ENCODE measurements at regions not wholly inside any gene's neighbourhood (a gene's known extent, or its start where the extent isn't known, plus 50 kb on each side); places are given as distances from the start of the nearest gene placed in this dataset.

DNA sequence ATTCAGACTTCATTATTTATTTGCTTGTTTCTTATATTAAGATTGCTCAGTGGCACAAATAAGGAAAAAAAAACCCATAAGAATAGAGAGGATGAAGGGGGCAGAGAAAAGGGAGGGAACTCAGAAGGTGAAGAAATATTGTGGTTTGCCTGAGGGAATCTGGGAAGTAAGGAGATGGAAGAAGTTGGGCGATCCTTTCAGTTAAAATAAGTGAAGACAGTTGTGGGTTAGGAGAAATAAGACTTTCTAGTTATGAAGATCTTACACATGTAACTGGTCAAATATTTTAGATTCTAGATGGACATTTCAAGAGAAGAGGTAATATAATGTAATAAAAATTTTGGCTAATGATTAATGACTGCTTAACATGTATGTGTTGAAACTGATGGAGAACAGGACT is 138.7 kb upstream of the LIMCH1 start:
- no TSS peak for BruUV-seq (replicated peaks)
- dilution Hi-C loops (cut with MboI; ENCODE audit: extremely low pct_ligation_motif_present, low sequenced_read_pairs): no loop called here
- H3K9ac ChIP-seq (replicated peaks; ENCODE audit: extremely low read depth, insufficient read depth, low read length): no peak overlapping the region
- no peaks in the 10 kb centered on the region for H3K36me3 ChIP-seq (ENCODE audit: control insufficient read depth in 2 of 2, extremely low read depth in 1 of 2, insufficient read depth in 2 of 2, low read length in 2 of 2)
- TF ChIP-seq POLR2A (IDR thresholded peaks at IDR 0.05; ENCODE audit: low read depth, low read length) (no peak), EZH2 (IDR thresholded peaks at IDR 0.05; ENCODE audit: borderline replicate concordance, low read depth, low read length, severe bottlenecking) (no peak), MYC (IDR thresholded peaks at IDR 0.05; ENCODE audit: low read depth, low read length) (no peak), MAX (IDR thresholded peaks at IDR 0.05; ENCODE audit: insufficient read depth, insufficient read length) (no peak)
- peaks cover 5 to 15% of the 10 kb centered on the region in 2 experiments for H3K27me3 ChIP-seq (ENCODE audit: control insufficient read depth in 2 of 2, insufficient read depth in 2 of 2, low read length in 2 of 2)
- intact Hi-C loops (cut with micrococcal nuclease): no loop called here
- FAIRE-seq: no peak
- H2AFZ ChIP-seq (ENCODE audit: low read depth, low read length): no peak overlapping the region
- no peak overlapping the region for H3K4me2 ChIP-seq (ENCODE audit: insufficient read depth, low read length)
- no peak for DNase-seq (ENCODE audit: low read depth, low spot score)
- H3K9me1 ChIP-seq (replicated peaks; ENCODE audit: control insufficient read depth, extremely low read depth, insufficient read depth, low read length): no peaks in the 10 kb centered on the region
- H3K79me2 ChIP-seq (ENCODE audit: control insufficient read depth, insufficient read depth, low read length): no peaks in the 10 kb centered on the region
- H3K4me1 ChIP-seq (ENCODE audit: control insufficient read depth, extremely low read depth, insufficient read depth, low read length): no peaks in the 10 kb centered on the region
- CTCF ChIA-PET: no interaction called here
- no peak overlapping the region for H3K4me3 ChIP-seq (replicated peaks in 1 of 3; ENCODE audit: insufficient read depth in 1 of 3, low read depth in 1 of 3, low read length in 3 of 3)
- no peak overlapping the region for H3K27ac ChIP-seq (ENCODE audit: insufficient read depth, low read depth, low read length)
- no peaks in the 10 kb centered on the region for H4K20me1 ChIP-seq (replicated peaks; ENCODE audit: control insufficient read depth, extremely low read depth, insufficient read depth, low read length)
- POLR2A ChIA-PET: no interaction called here
- no peaks in the 10 kb centered on the region for H3K9me3 ChIP-seq (replicated peaks; ENCODE audit: control insufficient read depth, insufficient read depth, low read length)

DNA sequence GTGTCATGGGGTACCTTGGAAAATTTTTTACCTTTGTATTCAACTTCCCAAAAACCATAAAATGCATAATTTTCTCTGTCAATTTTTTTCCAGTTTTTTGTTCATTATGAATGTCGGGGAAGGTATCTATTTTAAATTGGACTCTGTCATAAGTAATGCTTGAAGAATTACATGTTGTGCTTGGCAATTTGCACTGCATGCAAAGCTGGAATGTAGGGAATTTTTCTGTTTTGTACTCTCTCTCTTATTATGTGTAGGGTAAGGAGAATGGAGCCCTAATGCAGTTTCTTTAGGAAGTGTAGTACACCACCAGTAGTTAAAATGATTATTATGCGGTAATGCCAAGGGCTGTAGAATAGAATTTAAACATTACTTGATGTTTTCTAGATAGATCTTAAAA is 137.7 kb upstream of the LIMCH1 start:
- Histone ChIP-seq H2AFZ (ENCODE audit: low read depth, low read length) (no peak overlapping the region), H3K79me2 (ENCODE audit: control insufficient read depth, insufficient read depth, low read length) (no peaks in the 10 kb centered on the region), H3K9me1 (replicated peaks; ENCODE audit: control insufficient read depth, extremely low read depth, insufficient read depth, low read length) (no peaks in the 10 kb centered on the region), H3K4me2 (ENCODE audit: insufficient read depth, low read length) (no peak overlapping the region), H3K27me3 (ENCODE audit: control insufficient read depth in 2 of 2, insufficient read depth in 2 of 2, low read length in 2 of 2) (peaks cover 5 to 13% of the 10 kb centered on the region in 2 experiments), H3K4me3 (replicated peaks in 1 of 3; ENCODE audit: insufficient read depth in 1 of 3, low read depth in 1 of 3, low read length in 3 of 3) (no peak overlapping the region), H3K4me1 (ENCODE audit: control insufficient read depth, extremely low read depth, insufficient read depth, low read length) (no peaks in the 10 kb centered on the region), H4K20me1 (replicated peaks; ENCODE audit: control insufficient read depth, extremely low read depth, insufficient read depth, low read length) (no peaks in the 10 kb centered on the region), H3K27ac (ENCODE audit: insufficient read depth, low read depth, low read length) (no peak overlapping the region), H3K9ac (replicated peaks; ENCODE audit: extremely low read depth, insufficient read depth, low read length) (no peak overlapping the region), H3K9me3 (replicated peaks; ENCODE audit: control insufficient read depth, insufficient read depth, low read length) (no peaks in the 10 kb centered on the region), H3K36me3 (ENCODE audit: control insufficient read depth in 2 of 2, extremely low read depth in 1 of 2, insufficient read depth in 2 of 2, low read length in 2 of 2) (no peaks in the 10 kb centered on the region)
- no TSS peak for BruUV-seq (replicated peaks)
- dilution Hi-C loops (cut with MboI; ENCODE audit: extremely low pct_ligation_motif_present, low sequenced_read_pairs) (no loop called here), intact Hi-C loops (cut with micrococcal nuclease) (no loop called here)
- no peak for DNase-seq (ENCODE audit: low read depth, low spot score)
- no peak for TF ChIP-seq MYC (IDR thresholded peaks at IDR 0.05; ENCODE audit: low read depth, low read length)
- no peak for TF ChIP-seq GATA2 (IDR thresholded peaks at IDR 0.05; ENCODE audit: insufficient read depth, insufficient read length, low read depth, low read length)
- TF ChIP-seq JUN (IDR thresholded peaks at IDR 0.05; ENCODE audit: borderline replicate concordance, insufficient read depth, insufficient read length, low read depth): no peak
- no peak for TF ChIP-seq CTCF (IDR thresholded peaks at IDR 0.05; ENCODE audit: extremely low read depth in 1 of 2, insufficient read depth in 1 of 2, low read depth in 1 of 2, low read length in 2 of 2)
- no peak for TF ChIP-seq POLR2AphosphoS5 (IDR thresholded peaks at IDR 0.05; ENCODE audit: insufficient read depth, low read depth, low read length)
- TF ChIP-seq EZH2 (IDR thresholded peaks at IDR 0.05; ENCODE audit: borderline replicate concordance, low read depth, low read length, severe bottlenecking): no peak
- TF ChIP-seq MAX (IDR thresholded peaks at IDR 0.05; ENCODE audit: insufficient read depth, insufficient read length): no peak
- TF ChIP-seq POLR2A (IDR thresholded peaks at IDR 0.05; ENCODE audit: low read depth, low read length): no peak
- no peak for TF ChIP-seq FOS (IDR thresholded peaks at IDR 0.05; ENCODE audit: borderline replicate concordance, insufficient read depth, low read length)
- ChIA-PET POLR2A (no interaction called here), CTCF (no interaction called here)
- no peak for FAIRE-seq

All from endothelial cell of umbilical vein (primary cell).